Tibial nerve (tissue), 4 donors: ENCODE measurements at regions not wholly inside any gene's neighbourhood (a gene's known extent, or its start where the extent isn't known, plus 50 kb on each side); places are given as distances from the start of the nearest gene placed in this dataset.

Experiments used
- CTCF ChIP-seq, 5 experiments: fragments of 200-600 bp in 3 of 5; fragments of 450-650 bp in 2 of 5; sonication (generic) in 3 of 5; IDR thresholded peaks; one replicate each; pipeline ENCODE4 v1.5.1; 2016 to 2019; ENCODE audit warnings: antibody characterized with exemption in 5 of 5, mild to moderate bottlenecking in 3 of 5, moderate library complexity in 2 of 5
- EP300 ChIP-seq, 2 donors: sonication (generic); formaldehyde crosslinking; IDR thresholded peaks; one replicate each; pipeline ENCODE4 v1.6.1; 2017; ENCODE audit warnings: antibody characterized with exemption in 2 of 2, mild to moderate bottlenecking in 1 of 2
- POLR2A ChIP-seq, 2 donors: fragments of 450-650 bp; IDR thresholded peaks; one replicate each; pipeline ENCODE4 v1.6.1; 2017; ENCODE audit warnings: antibody characterized with exemption in 2 of 2, mild to moderate bottlenecking in 2 of 2, moderate library complexity in 2 of 2

GRCh38 chr7:1366801-1367405, 92.4 kb downstream of the MICALL2 start:
- TF ChIP-seq POLR2A (IDR thresholded peaks at IDR 0.05) (no peak), CTCF (IDR thresholded peaks at IDR 0.05) (no peak), EP300 (IDR thresholded peaks at IDR 0.05) (no peak)
